Esophagus squamous epithelium (tissue), 4 donors: ENCODE measurements at regions not wholly inside any gene's neighbourhood (a gene's known extent, or its start where the extent isn't known, plus 50 kb on each side); places are given as distances from the start of the nearest gene placed in this dataset.

Source experiments
- CTCF ChIP-seq, 6 experiments: fragments of 450-650 bp in 4 of 6; fragments of 200-600 bp in 2 of 6; sonication (generic) in 2 of 6; IDR thresholded peaks; one replicate each; pipeline ENCODE4 v1.5.1; 2016 to 2019; ENCODE audit warnings: antibody characterized with exemption in 6 of 6, mild to moderate bottlenecking in 4 of 6, moderate library complexity in 4 of 6
- POLR2A ChIP-seq, 4 donors: fragments of 450-650 bp; IDR thresholded peaks; one replicate each; pipeline ENCODE4 v1.6.1; 2017; ENCODE audit warnings: antibody characterized with exemption in 4 of 4, mild to moderate bottlenecking in 4 of 4, moderate library complexity in 3 of 4

DNA sequence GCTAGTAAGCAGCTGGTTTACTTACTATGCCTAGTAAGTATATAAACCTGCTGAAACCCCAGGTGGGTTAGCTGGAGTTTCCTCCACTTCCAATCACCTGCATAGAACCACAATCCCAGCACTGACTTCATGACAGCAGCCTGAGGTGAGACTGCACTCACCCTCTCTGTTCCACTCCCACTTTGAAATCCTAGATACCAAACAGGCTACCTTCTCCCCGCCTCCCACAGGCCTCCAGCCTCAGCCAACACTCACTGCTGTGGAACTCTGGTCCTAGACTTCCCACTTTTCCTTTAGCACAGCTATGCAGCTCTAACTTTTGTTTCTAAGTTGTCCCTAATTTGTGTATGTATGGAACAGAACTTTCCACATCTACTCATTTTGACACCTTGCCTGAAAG, 149.7 kb upstream of the ARID1B start:
- TF ChIP-seq CTCF (IDR thresholded peaks at IDR 0.05) (no peak), POLR2A (IDR thresholded peaks at IDR 0.05) (no peak)
